GM13977 (cell line): ENCODE measurements at regions not wholly inside any gene's neighbourhood (a gene's known extent, or its start where the extent isn't known, plus 50 kb on each side); places are given as distances from the start of the nearest gene placed in this dataset.

Source experiments
- DNase-seq: peaks from one replicate; pipeline ENCODE4 v3.0.0; 2012; ENCODE audit warnings: low spot score
- CTCF ChIP-seq: IDR thresholded peaks from 2 replicates; pipeline ENCODE4 v1.5.1; 2012; ENCODE audit warnings: mild to moderate bottlenecking, control low read depth; ENCODE audit not compliant: insufficient read depth; ENCODE audit errors: extremely low read depth, missing control alignments
- in situ Hi-C: fragments of 300-500 bp; cut with MboI; formaldehyde crosslinking; loops from one replicate; pipeline ENCODE4 v1.12.0; 2022; ENCODE audit warnings: low sequenced_read_pairs, low pct_unique_long_range_greater_than_20kb, mixed read lengths, inconsistent platforms; ENCODE audit not compliant: unreplicated experiment

GRCh38 chr2:40507432-40507831 is 55.5 kb upstream of the SLC8A1 start:
- no peak for TF ChIP-seq CTCF
- in situ Hi-C loops, result no loop called here
- DNase-seq, result no peak

- no peak for TF ChIP-seq CTCF
- DNase-seq, result no peak
- in situ Hi-C loops, result no loop called here
These were observed 58.4 kb upstream of the SLC8A1 start for GRCh38 chr2:40510304-40510703.

GRCh38 chr2:40511661-40512213 is 59.8 kb upstream of the SLC8A1 start:
- no peak for DNase-seq
- in situ Hi-C loops, result no loop called here
- TF ChIP-seq CTCF, result no peak

- no peak for TF ChIP-seq CTCF
- in situ Hi-C loops, result no loop called here
- DNase-seq, result no peak
These were observed 60.4 kb upstream of the SLC8A1 start for GRCh38 chr2:40512256-40512655.

DNA sequence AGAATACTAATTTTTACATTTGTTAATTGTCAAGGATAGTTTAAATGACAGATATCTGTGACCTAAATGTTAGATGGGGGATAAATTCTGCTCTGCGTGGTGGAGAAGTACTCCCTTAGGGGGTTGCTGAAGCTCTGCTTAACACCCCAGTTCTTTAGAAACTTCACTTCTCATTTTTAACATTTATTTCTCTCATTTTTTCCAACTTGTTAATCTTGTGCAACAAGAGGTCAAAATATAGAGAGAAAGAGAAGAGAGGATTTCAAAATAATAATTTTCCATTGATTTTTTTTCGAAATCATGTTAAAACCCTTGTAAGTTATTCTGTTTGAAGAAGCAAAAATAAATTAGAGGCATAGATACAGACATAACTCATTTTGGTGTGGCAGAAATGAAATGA is 61.3 kb upstream of the SLC8A1 start:
- no peak for TF ChIP-seq CTCF
- in situ Hi-C loops, result no loop called here
- no peak for DNase-seq

DNA sequence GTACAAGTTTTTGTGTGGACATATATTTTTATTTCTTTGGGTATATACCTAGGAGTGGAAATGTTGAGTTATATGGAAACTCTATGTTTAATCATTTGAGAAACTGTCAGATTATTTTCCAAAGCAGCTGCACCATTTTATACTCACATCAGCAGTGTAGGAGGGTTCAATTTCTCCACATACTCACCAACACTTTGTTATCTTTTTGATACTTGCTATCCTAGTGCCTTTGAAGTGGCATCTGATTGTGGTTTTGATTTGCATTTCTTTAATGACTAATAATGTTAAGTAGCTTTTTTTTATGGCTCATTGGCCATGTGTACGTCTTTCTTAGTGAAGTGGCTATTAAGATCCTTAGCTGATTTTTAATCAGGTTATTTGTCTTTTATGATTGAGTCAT is 64.7 kb upstream of the SLC8A1 start:
- no peak for DNase-seq
- in situ Hi-C loops, result no loop called here
- TF ChIP-seq CTCF, result no peak

GRCh38 chr2:40528564-40528963 is 76.7 kb upstream of the SLC8A1 start:
- DNase-seq, result no peak
- no peak for TF ChIP-seq CTCF
- in situ Hi-C loops, result no loop called here
